ENCODE measurements at regions not wholly inside any gene's neighbourhood (a gene's known extent, or its start where the extent isn't known, plus 50 kb on each side); places are given as distances from the start of the nearest gene placed in this dataset.
"Not testable (repeated sequence)": the region's sequence is repeated elsewhere in the genome, so short reads cannot be mapped to it uniquely, and the experiment has no call there.

GRCh38 chr1:79193211-79194079 lies 186.9 kb upstream of the ADGRL4 start:
- no peak for DNase-seq (ENCODE audit: low spot score)

- no peak for DNase-seq (ENCODE audit: low spot score)
These were observed 183.5 kb upstream of the ADGRL4 start for GRCh38 chr1:79190074-79190473.

- DNase-seq (ENCODE audit: low spot score), result no peak
These were observed 181.8 kb upstream of the ADGRL4 start for GRCh38 chr1:79188337-79188736.

GRCh38 chr1:79186260-79186659 lies 179.7 kb upstream of the ADGRL4 start:
- DNase-seq (ENCODE audit: low spot score), result no peak

- DNase-seq (ENCODE audit: low spot score), result no peak
These were observed 171.3 kb upstream of the ADGRL4 start for GRCh38 chr1:79177844-79178243.

GRCh38 chr1:79161077-79161476 lies 154.5 kb upstream of the ADGRL4 start:
- DNase-seq (ENCODE audit: low spot score), result peak; percentile 28

- DNase-seq (ENCODE audit: low spot score), result no peak
These were observed 149.5 kb upstream of the ADGRL4 start for GRCh38 chr1:79155991-79156390.

- DNase-seq (ENCODE audit: low spot score), result no peak
These were observed 144.7 kb upstream of the ADGRL4 start for GRCh38 chr1:79151006-79151796.

- no peak for DNase-seq (ENCODE audit: low spot score)
These were observed 144.0 kb upstream of the ADGRL4 start for GRCh38 chr1:79150576-79150975.

- DNase-seq (ENCODE audit: low spot score), result not testable (repeated sequence)
These were observed 131.7 kb upstream of the ADGRL4 start for GRCh38 chr1:79138227-79138626.

GRCh38 chr1:79133774-79134364 lies 127.3 kb upstream of the ADGRL4 start:
- no peak for DNase-seq (ENCODE audit: low spot score)

- no peak for DNase-seq (ENCODE audit: low spot score)
These were observed 125.1 kb upstream of the ADGRL4 start for GRCh38 chr1:79131626-79132025.

GRCh38 chr1:79129914-79130313 lies 123.4 kb upstream of the ADGRL4 start:
- DNase-seq (ENCODE audit: low spot score), result no peak

- DNase-seq (ENCODE audit: low spot score), result peak; percentile 2
These were observed 122.2 kb upstream of the ADGRL4 start for GRCh38 chr1:79128722-79129121.

GRCh38 chr1:79124756-79125155 lies 118.2 kb upstream of the ADGRL4 start:
- DNase-seq (ENCODE audit: low spot score), result no peak

GRCh38 chr1:79122521-79122920 lies 116.0 kb upstream of the ADGRL4 start:
- DNase-seq (ENCODE audit: low spot score), result no peak

GRCh38 chr1:79117376-79117775 lies 110.8 kb upstream of the ADGRL4 start:
- no peak for DNase-seq (ENCODE audit: low spot score)

GRCh38 chr1:79113836-79114235 lies 107.3 kb upstream of the ADGRL4 start:
- no peak for DNase-seq (ENCODE audit: low spot score)

GRCh38 chr1:79110749-79111148 lies 104.2 kb upstream of the ADGRL4 start:
- no peak for DNase-seq (ENCODE audit: low spot score)

GRCh38 chr1:79109445-79109844 lies 102.9 kb upstream of the ADGRL4 start:
- no peak for DNase-seq (ENCODE audit: low spot score)

GRCh38 chr1:79105500-79105899 lies 99.0 kb upstream of the ADGRL4 start:
- DNase-seq (ENCODE audit: low spot score), result peak; percentile 15

GRCh38 chr1:79104617-79105016 lies 98.1 kb upstream of the ADGRL4 start:
- no peak for DNase-seq (ENCODE audit: low spot score)
